ENCODE measurements at regions not wholly inside any gene's neighbourhood (a gene's known extent, or its start where the extent isn't known, plus 50 kb on each side); places are given as distances from the start of the nearest gene placed in this dataset.

DNA sequence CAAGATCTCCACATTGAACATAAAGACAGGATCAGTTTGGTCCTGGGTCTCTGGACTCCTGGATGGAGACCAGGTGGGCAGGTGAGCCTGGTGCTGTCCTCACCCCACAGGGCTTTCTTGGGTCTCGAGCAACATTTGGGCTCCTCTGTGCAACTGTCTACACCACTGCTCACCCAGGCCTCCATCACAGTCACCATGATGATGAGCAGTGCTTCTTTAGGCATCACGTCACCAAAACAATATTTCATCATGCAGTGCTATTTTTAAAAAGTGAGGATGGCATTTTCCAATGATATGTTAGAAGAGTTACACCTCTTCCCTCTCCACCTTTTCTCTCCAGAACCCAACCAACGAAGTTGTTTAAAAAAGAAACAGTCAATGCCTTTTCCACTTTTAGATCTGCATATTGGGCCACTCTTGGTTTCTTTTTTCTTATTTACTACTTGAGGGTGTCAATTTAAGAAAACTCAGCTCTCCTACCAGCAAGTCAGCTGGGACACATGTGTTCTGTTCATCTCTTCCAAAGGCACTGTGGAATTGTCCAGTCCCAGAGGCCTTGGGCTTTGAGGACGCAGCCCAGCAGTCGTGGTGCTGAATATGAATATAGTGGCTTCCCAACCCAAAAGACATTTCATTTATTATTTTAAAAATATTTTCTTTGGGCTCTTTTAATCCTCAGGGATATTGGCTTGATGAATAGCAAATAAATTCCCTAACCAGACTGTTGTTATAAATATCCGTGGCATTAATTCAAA is 405.7 kb downstream of the KCNRG start:
- H3K4me3 Mint-ChIP-seq, result no peak overlapping the region
- TF ChIP-seq, protein P1, sequence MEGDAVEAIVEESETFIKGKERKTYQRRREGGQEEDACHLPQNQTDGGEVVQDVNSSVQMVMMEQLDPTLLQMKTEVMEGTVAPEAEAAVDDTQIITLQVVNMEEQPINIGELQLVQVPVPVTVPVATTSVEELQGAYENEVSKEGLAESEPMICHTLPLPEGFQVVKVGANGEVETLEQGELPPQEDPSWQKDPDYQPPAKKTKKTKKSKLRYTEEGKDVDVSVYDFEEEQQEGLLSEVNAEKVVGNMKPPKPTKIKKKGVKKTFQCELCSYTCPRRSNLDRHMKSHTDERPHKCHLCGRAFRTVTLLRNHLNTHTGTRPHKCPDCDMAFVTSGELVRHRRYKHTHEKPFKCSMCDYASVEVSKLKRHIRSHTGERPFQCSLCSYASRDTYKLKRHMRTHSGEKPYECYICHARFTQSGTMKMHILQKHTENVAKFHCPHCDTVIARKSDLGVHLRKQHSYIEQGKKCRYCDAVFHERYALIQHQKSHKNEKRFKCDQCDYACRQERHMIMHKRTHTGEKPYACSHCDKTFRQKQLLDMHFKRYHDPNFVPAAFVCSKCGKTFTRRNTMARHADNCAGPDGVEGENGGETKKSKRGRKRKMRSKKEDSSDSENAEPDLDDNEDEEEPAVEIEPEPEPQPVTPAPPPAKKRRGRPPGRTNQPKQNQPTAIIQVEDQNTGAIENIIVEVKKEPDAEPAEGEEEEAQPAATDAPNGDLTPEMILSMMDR (IDR thresholded peaks at IDR 0.05), result no peak

GRCh38 chr13:50421473-50422130 is 406.4 kb downstream of the KCNRG start:
- H3K4me1 Mint-ChIP-seq, result peaks cover 24% of the 10 kb centered on the region
- TF ChIP-seq, protein P1 (IDR thresholded peaks at IDR 0.05), result no peak
- peaks cover 4% of the 10 kb centered on the region for H3K36me3 Mint-ChIP-seq (ENCODE audit: low read depth)
- H3K9me3 Mint-ChIP-seq, result peaks cover 3% of the 10 kb centered on the region
- DNase-seq, result no peak
- H3K4me3 Mint-ChIP-seq, result no peak overlapping the region
- H3K27me3 Mint-ChIP-seq (ENCODE audit: low read depth, poor library complexity), result no peaks in the 10 kb centered on the region
- no peak overlapping the region for H3K27ac Mint-ChIP-seq

More for the DNA sequence above, 405.7 kb downstream of the KCNRG start:
- Mint-ChIP-seq H3K4me1 (peaks cover 24% of the 10 kb centered on the region), H3K36me3 (ENCODE audit: low read depth) (peaks cover 9% of the 10 kb centered on the region), H3K27me3 (ENCODE audit: low read depth, poor library complexity) (no peaks in the 10 kb centered on the region), H3K27ac (no peak overlapping the region), H3K9me3 (peaks cover 6% of the 10 kb centered on the region)
- no peak for DNase-seq

DNA sequence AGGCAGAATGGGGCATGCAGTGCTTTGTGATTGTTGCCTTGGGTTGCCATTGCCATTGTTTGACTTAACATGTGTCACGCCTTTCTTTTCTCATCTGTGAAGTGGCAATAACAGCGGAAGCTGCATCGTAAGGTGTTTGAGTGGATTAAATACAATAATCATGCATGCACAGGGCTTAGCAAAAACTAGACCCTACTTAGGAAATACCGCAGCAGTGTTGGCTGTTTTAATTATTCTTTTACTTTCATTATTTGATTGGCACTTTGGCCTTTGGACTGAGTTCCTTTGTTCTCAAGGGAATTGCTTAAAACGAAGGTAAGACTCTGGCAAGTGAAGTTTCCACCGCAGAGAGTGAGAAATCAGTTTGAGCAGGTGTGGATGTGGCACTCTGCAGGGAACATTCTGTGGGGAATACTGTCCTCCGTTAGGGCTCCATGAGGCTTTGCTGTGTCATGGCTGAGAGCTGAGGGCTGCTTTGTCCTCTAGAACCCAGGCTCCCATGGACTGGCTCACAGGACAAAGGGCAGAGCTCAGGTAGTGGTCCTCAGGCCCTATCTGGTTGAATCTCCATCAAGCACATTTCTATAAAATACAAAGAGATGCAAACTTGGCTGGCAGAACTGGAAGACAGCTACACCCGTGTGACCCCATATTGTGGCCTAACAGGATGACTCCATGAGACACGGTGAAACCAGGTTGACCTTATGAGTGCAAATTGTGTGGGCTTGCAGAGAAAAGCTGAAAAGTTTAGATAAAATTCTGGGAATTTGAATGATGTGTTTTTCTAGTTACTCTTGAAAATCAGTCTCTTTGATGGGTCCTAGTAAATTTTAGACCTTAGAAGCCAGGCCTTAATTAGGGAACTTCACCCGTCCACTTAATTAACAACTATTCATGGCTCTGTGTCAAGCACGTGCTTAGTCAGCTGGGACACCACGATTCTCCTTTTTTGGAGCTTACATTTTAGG is 407.2 kb downstream of the KCNRG start:
- H3K36me3 Mint-ChIP-seq (ENCODE audit: low read depth), result peaks cover 9% of the 10 kb centered on the region
- H3K9me3 Mint-ChIP-seq, result peaks cover 5% of the 10 kb centered on the region
- no peak for DNase-seq
- H3K4me3 Mint-ChIP-seq, result no peak overlapping the region
- TF ChIP-seq, protein P1 (IDR thresholded peaks at IDR 0.05), result no peak
- peaks cover 24% of the 10 kb centered on the region for H3K4me1 Mint-ChIP-seq
- H3K27ac Mint-ChIP-seq, result no peak overlapping the region
- no peaks in the 10 kb centered on the region for H3K27me3 Mint-ChIP-seq (ENCODE audit: low read depth, poor library complexity)

- Mint-ChIP-seq H3K36me3 (ENCODE audit: low read depth) (peaks cover 6% of the 10 kb centered on the region), H3K4me1 (peaks cover 18% of the 10 kb centered on the region), H3K27me3 (ENCODE audit: low read depth, poor library complexity) (no peaks in the 10 kb centered on the region), H3K9me3 (peaks cover 7% of the 10 kb centered on the region), H3K4me3 (no peak overlapping the region), H3K27ac (no peak overlapping the region)
- no peak for DNase-seq
- TF ChIP-seq, protein P1 (IDR thresholded peaks at IDR 0.05), result no peak
Observed at GRCh38 chr13:50424993-50425392, 409.7 kb downstream of the KCNRG start.

DNA sequence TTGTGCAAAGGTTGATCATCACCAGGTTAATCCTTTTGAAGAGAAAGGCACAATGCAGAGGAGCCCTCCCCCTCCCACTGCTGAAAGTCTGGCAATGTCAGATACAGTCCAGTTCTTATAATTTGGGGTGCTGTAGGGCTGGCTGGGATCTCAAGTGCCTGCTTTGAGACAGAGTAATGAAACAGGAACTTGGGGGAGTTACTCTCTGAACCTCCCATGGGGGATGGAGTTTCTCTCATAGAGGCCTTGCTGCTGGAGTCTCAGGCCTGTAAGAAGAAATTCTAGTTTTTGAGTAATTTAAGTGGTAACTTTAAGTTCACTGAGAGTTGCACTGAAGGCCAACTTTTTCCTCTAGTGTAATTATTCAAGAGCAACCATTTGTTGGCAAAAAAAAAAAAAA is 410.5 kb downstream of the KCNRG start:
- TF ChIP-seq, protein P1 (IDR thresholded peaks at IDR 0.05), result no peak
- no peak overlapping the region for H3K27ac Mint-ChIP-seq
- H3K4me1 Mint-ChIP-seq, result peaks cover 18% of the 10 kb centered on the region
- H3K4me3 Mint-ChIP-seq, result no peak overlapping the region
- no peak for DNase-seq
- H3K36me3 Mint-ChIP-seq (ENCODE audit: low read depth), result peaks cover 12% of the 10 kb centered on the region
- H3K27me3 Mint-ChIP-seq (ENCODE audit: low read depth, poor library complexity), result no peaks in the 10 kb centered on the region
- peaks cover 11% of the 10 kb centered on the region for H3K9me3 Mint-ChIP-seq

Data from nephron progenitor cell (in vitro differentiated cells).